ENCODE measurements at regions not wholly inside any gene's neighbourhood (a gene's known extent, or its start where the extent isn't known, plus 50 kb on each side); places are given as distances from the start of the nearest gene placed in this dataset.

GRCh38 chr5:122722341-122722740, 52.5 kb upstream of the SNX2 start:
- no peak for TF ChIP-seq CTCF (IDR thresholded peaks at IDR 0.05)
- no peak for TF ChIP-seq POLR2A (IDR thresholded peaks at IDR 0.05)
